Nephron progenitor cell (in vitro differentiated cells): ENCODE measurements at regions not wholly inside any gene's neighbourhood (a gene's known extent, or its start where the extent isn't known, plus 50 kb on each side); places are given as distances from the start of the nearest gene placed in this dataset.
A peak's percentile ranks its signal among the peaks of the same experiment; 100 is the strongest.

Experiments
- DNase-seq: peaks from one replicate; pipeline ENCODE4 v3.0.0; 2021
- H3K27ac Mint-ChIP-seq: 2 replicates; pipeline ENCODE4 v1.8.0; 2021; ENCODE audit warnings: mild to moderate bottlenecking, moderate library complexity, mixed read lengths
- H3K27me3 Mint-ChIP-seq: 2 replicates; pipeline ENCODE4 v1.8.0; 2021; ENCODE audit warnings: mild to moderate bottlenecking, low read depth, mixed read lengths; ENCODE audit not compliant: poor library complexity
- H3K36me3 Mint-ChIP-seq: 2 replicates; pipeline ENCODE4 v1.8.0; 2021; ENCODE audit warnings: low read depth, mixed read lengths
- H3K4me1 Mint-ChIP-seq: 2 replicates; pipeline ENCODE4 v1.8.0; 2021; ENCODE audit warnings: mixed read lengths
- H3K4me3 Mint-ChIP-seq: 2 replicates; pipeline ENCODE4 v1.8.0; 2021; ENCODE audit warnings: mild to moderate bottlenecking, moderate library complexity, mixed read lengths
- H3K9me3 Mint-ChIP-seq: 2 replicates; pipeline ENCODE4 v1.8.0; 2021; ENCODE audit warnings: mild to moderate bottlenecking, moderate library complexity, mixed read lengths
- TF ChIP-seq, protein P1 (sequence below): fragments of 200-600 bp; sonication (generic); IDR thresholded peaks from 2 replicates; pipeline ENCODE4 v1.5.0; 2021; ENCODE audit warnings: antibody characterized with exemption

DNA sequence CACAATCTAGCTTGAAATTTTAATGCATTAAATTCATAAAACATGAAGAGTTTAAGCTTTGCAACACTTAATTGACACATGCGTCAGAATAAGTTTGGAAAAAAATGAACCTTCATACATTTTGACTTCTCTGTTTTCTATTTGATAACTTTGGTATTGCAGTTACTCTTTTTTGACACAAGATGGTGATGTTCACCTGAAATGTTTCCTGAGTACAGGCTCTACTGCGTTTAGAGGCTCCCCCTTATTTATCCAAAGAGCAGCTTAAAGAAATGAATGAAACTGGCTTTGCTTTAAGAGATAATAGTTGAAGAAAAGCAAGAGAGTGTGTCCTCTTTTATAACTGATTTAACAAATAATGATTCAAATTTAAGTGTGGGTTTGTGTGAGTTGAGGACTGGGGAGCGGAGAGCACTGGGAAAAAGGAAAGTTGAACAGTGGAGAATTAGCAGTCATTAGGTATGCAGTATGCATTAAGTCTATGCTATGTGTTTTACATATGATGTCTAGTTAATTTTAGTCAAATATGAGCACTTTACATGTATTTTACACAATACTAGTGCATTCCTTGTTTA, 180.6 kb upstream of the NUDT6 start:
- H3K36me3 Mint-ChIP-seq = peaks cover 10% of the 10 kb centered on the region
- peaks cover 34% of the 10 kb centered on the region for H3K4me1 Mint-ChIP-seq
- H3K27me3 Mint-ChIP-seq = no peaks in the 10 kb centered on the region
- no peak for DNase-seq
- TF ChIP-seq, protein P1, sequence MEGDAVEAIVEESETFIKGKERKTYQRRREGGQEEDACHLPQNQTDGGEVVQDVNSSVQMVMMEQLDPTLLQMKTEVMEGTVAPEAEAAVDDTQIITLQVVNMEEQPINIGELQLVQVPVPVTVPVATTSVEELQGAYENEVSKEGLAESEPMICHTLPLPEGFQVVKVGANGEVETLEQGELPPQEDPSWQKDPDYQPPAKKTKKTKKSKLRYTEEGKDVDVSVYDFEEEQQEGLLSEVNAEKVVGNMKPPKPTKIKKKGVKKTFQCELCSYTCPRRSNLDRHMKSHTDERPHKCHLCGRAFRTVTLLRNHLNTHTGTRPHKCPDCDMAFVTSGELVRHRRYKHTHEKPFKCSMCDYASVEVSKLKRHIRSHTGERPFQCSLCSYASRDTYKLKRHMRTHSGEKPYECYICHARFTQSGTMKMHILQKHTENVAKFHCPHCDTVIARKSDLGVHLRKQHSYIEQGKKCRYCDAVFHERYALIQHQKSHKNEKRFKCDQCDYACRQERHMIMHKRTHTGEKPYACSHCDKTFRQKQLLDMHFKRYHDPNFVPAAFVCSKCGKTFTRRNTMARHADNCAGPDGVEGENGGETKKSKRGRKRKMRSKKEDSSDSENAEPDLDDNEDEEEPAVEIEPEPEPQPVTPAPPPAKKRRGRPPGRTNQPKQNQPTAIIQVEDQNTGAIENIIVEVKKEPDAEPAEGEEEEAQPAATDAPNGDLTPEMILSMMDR = peak; percentile 75
- H3K9me3 Mint-ChIP-seq = no peaks in the 10 kb centered on the region
- no peak overlapping the region for H3K4me3 Mint-ChIP-seq
- H3K27ac Mint-ChIP-seq = no peak overlapping the region

DNA sequence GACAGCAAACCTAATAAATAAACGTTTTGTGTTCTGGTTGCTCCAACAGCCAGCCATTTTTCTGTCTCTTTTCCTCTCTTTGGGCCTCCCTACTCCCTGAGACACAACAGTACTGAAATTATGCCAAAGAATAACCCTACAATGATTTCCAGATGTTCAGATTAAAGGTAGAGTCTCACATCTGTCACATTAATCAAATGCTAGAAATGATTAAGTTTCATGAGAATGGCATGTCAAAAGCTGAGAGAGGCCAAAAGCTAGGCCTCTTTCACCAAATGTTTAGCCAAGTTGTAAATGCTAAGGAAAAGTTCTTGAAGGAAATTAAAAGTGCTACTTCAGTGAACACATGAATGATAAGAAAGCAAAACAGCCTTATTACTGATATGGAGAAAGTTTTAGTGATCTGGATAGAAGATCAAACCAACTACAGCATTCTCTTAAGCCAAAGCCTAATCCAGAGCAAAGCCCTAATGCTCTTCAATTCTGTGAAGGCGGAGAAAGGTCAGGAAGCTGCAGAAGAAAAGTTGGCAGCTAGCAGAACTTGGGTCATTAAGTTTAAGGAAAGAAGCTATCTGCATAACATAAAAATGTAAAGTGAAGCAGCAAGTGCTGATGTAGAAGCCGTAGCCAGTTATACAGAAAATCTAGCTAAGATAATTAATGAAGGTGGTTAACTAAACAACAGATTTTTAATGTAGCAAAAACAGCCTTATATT, 182.1 kb upstream of the NUDT6 start:
- Mint-ChIP-seq H3K27ac (peak overlapping the region; percentile 8), H3K4me3 (no peak overlapping the region), H3K36me3 (peaks cover 10% of the 10 kb centered on the region), H3K4me1 (peaks cover 34% of the 10 kb centered on the region), H3K9me3 (no peaks in the 10 kb centered on the region), H3K27me3 (no peaks in the 10 kb centered on the region)
- DNase-seq = no peak
- TF ChIP-seq, protein P1 = no peak

DNA sequence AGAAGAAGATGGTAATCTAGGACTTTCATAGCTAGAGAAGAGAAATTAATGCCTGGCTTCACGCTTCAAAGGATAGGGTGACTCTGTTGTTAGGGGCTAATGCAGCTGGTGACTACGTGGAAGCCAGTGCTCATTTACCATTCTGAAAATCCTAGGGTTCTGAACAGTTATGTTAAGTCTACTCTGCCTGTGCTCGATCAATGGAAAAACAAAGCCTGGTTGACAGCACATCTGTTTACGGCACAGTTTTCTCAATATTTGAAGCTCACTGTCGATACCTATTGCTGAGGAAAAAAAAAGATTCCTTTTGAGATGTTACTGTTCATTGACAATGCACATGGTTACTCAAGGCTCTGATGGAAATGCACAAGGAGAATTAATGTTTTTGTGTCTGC, 182.6 kb upstream of the NUDT6 start:
- Mint-ChIP-seq H3K4me1 (peaks cover 34% of the 10 kb centered on the region), H3K4me3 (no peak overlapping the region), H3K27me3 (no peaks in the 10 kb centered on the region), H3K27ac (peak overlapping the region; percentile 8), H3K36me3 (peaks cover 10% of the 10 kb centered on the region), H3K9me3 (no peaks in the 10 kb centered on the region)
- TF ChIP-seq, protein P1 = no peak
- no peak for DNase-seq

DNA sequence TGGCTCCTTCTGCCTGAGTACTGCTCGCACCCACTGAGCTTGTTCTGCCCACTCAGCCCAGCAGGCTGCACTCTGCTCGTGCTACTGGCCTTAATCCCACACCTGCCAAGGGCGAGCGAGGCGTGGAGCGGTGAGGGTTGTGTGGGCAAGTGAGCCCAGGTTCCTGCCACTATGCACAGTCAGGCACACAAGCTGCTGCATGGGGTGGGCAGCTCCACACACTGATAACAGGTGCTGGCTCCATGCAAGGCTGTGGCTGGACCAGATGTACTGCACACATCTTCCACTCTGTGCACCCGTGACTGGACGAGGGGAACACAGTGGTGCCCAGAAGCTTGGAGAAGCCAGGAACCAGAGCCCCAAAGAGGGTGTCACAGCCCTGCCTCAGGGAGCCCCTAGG, 184.3 kb upstream of the NUDT6 start:
- no peak overlapping the region for H3K27ac Mint-ChIP-seq
- no peaks in the 10 kb centered on the region for H3K27me3 Mint-ChIP-seq
- peaks cover 10% of the 10 kb centered on the region for H3K36me3 Mint-ChIP-seq
- TF ChIP-seq, protein P1 = no peak
- peaks cover 30% of the 10 kb centered on the region for H3K4me1 Mint-ChIP-seq
- DNase-seq = no peak
- no peaks in the 10 kb centered on the region for H3K9me3 Mint-ChIP-seq
- no peak overlapping the region for H3K4me3 Mint-ChIP-seq

DNA sequence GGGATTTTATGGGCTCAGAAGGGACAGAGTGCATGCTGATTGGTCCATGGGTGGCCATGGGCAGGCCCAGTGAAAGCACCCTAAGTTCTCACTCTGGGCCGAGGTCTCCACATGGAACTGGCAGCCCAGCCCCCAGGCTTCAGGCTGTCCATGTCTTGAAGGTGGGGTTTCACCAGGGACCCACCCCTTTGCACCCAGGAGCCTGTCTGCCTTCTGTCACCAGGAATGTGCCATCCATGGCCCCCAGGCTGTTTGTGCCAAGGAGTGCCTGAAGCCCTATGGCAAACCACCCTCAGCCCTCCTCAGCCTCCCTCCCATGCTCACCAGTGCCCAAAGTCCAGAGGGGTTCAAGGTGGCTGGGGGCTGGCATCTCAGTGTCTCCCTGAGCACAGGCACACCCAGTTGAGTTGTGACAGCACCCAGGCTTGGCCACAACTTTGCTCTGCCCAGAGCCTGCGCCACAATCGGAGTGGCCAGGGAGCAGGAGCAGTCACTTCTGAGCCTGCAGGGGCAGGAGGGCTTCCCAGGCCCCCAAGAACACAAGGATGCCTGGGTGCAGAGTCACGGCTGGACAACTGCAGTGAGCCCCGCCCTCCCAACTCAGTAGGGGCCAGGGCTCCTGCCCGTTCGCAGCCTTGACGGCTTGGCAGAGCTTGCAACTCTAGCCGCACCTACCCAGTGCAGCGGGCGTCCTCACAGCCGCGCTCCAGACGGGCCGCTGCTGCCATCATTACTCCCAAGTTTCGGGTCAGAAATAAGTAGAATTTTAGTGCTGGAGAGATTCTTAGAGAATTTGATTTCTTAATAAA, 185.3 kb upstream of the NUDT6 start:
- TF ChIP-seq, protein P1 = no peak
- Mint-ChIP-seq H3K27ac (no peak overlapping the region), H3K27me3 (no peaks in the 10 kb centered on the region), H3K9me3 (no peaks in the 10 kb centered on the region), H3K4me3 (no peak overlapping the region), H3K36me3 (peaks cover 10% of the 10 kb centered on the region), H3K4me1 (peaks cover 24% of the 10 kb centered on the region)
- no peak for DNase-seq
